ENCODE measurements at regions not wholly inside any gene's neighbourhood (a gene's known extent, or its start where the extent isn't known, plus 50 kb on each side); places are given as distances from the start of the nearest gene placed in this dataset.
"Not testable (repeated sequence)": the region's sequence is repeated elsewhere in the genome, so short reads cannot be mapped to it uniquely, and the experiment has no call there.

DNA sequence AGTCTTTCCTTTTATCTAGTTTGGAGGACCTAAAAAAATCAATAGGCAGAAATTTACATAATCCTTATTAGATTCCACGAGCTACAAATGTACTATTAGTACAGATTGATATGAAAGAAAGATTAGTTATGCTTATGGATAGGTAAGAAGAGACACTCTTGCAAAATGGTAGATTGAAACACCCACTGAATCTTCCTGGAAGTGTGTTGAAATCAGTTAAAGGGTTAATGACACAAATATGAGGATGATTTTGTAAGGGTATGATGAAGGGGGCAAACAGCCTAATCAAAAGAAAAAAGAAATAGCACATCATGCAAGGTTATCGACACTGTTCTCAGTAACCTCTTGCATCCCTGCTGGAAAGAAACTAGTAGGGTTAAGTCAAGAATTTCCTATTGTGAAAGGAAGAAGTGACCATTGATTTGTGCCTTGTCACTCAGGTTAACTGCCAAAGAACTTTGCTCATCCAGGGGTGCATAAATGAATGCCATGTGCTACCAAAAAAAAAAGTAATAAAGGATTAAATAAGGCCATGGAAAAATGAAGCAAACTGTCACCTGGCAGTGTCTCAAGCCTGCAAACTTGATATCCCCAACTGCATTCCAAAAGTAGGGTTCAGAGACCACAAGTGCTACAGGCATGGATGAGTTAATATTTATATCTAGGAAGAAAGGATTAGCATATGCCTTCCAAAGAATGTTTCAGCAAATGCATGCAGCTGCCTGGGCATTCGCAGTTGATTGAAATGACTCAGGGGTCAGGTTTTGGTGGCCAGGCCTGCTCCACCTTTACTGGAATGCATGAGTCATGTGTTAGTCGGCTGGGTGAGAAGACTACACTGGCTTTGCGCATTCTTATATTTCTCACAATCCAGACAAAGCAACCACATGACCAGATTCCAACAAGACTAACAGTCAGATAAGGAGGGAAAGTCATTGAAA lies 78.3 kb upstream of the ATXN3L start:
- DNase-seq (ENCODE audit: insufficient read length, low spot score) = no peak
- no peak for FAIRE-seq
- TF ChIP-seq POLR2A (IDR thresholded peaks at IDR 0.05; ENCODE audit: low read depth, low read length) (no peak), POLR2AphosphoS5 (IDR thresholded peaks at IDR 0.05; ENCODE audit: low read depth, low read length) (no peak), POU2F2 (IDR thresholded peaks at IDR 0.05; ENCODE audit: low read depth, low read length) (no peak), PAX5 (IDR thresholded peaks at IDR 0.05; ENCODE audit: insufficient read depth, low read length, severe bottlenecking) (no peak), SPI1 (IDR thresholded peaks at IDR 0.05; ENCODE audit: low read depth, low read length) (no peak), TAF1 (IDR thresholded peaks at IDR 0.05; ENCODE audit: low read depth, low read length) (no peak)

DNA sequence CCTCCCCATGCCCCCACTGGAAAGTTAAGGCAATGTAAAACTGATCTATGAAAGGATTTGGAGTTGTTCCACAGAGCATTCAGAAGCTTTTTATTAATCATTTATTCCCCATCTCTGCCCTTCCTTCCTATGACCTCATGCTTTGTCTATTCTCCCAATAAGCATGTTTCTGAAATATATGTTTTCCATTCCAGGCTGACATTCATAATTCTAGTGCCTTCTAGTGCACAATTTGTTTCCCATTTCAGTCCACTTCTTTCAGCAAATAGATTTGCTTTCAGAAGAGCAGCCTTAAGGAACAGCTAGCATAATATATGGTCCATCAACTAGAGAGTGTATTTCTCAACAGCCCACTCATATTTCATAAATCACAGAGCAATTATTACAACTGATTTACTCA lies 77.1 kb upstream of the ATXN3L start:
- TF ChIP-seq SPI1 (IDR thresholded peaks at IDR 0.05; ENCODE audit: low read depth, low read length) (no peak), POLR2AphosphoS5 (IDR thresholded peaks at IDR 0.05; ENCODE audit: low read depth, low read length) (no peak), PAX5 (IDR thresholded peaks at IDR 0.05; ENCODE audit: insufficient read depth, low read length, severe bottlenecking) (no peak), POU2F2 (IDR thresholded peaks at IDR 0.05; ENCODE audit: low read depth, low read length) (no peak), TAF1 (IDR thresholded peaks at IDR 0.05; ENCODE audit: low read depth, low read length) (no peak)
- FAIRE-seq = no peak
- DNase-seq (ENCODE audit: insufficient read length, low spot score) = no peak

DNA sequence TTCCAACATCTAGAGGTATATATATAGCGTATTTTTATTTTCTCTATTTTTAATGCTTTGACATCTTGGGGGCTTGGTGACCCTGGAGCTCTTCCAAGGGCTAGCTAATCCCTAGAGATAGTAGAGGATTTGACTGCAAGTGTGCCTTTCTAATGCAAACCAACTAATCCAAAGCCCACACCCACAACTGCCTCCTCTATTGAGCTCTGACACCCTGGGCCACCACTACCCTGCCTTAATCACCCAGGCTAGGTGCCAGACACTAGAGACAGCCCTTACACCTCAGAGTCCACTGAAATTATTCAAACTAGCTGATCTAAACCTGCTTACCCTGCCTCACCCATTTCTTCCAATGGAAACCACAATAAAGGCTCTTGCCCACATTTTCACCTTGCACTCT lies 69.6 kb upstream of the ATXN3L start:
- TF ChIP-seq PAX5 (IDR thresholded peaks at IDR 0.05; ENCODE audit: insufficient read depth, low read length, severe bottlenecking) (no peak), TAF1 (IDR thresholded peaks at IDR 0.05; ENCODE audit: low read depth, low read length) (no peak), POU2F2 (IDR thresholded peaks at IDR 0.05; ENCODE audit: low read depth, low read length) (no peak), POLR2A (IDR thresholded peaks at IDR 0.05; ENCODE audit: low read depth, low read length) (no peak), POLR2AphosphoS5 (IDR thresholded peaks at IDR 0.05; ENCODE audit: low read depth, low read length) (no peak), SPI1 (IDR thresholded peaks at IDR 0.05; ENCODE audit: low read depth, low read length) (no peak)

DNA sequence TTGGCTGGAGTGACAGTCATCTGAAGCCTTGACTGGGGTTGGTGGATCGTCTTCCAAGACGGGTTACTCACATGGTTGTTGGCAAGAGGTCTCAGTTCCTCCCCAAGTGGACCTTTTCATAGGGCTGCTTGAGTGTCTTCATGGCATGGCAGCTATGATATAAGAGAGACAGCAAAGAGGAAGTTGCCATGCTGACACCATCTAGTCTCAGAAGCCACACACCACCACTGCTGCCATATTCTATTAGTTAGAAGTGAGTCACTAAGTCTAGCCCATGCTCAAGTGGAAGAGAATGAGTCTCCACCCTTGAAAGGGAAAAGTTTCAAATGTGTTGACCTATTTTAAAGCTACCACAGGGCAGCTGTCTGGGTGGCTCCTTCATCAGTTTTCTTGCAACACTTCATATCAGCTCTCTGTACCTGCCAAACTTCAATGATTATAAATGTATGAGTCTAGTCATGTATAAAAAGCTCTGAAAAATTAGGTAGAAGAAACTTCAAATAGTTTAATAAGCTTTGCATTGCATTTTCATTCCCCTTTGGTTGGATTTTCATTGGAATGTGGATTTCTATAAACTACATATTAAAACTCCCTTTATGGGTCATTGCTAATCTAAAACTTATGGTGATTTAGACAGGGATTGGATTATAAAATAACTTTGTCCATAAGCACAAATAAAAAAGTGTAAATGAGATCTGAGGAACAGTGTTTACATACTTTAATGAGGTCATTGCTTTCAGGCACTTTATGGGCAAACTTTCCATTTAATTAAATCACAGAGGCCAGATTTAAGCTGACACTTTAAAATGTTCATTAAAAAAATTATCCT lies 68.0 kb upstream of the ATXN3L start:
- no peak for DNase-seq (ENCODE audit: insufficient read length, low spot score)
- FAIRE-seq = peak; percentile 72
- TF ChIP-seq POU2F2 (IDR thresholded peaks at IDR 0.05; ENCODE audit: low read depth, low read length) (no peak), TAF1 (IDR thresholded peaks at IDR 0.05; ENCODE audit: low read depth, low read length) (no peak), POLR2A (IDR thresholded peaks at IDR 0.05; ENCODE audit: low read depth, low read length) (no peak), SPI1 (IDR thresholded peaks at IDR 0.05; ENCODE audit: low read depth, low read length) (peak; percentile 53), POLR2AphosphoS5 (IDR thresholded peaks at IDR 0.05; ENCODE audit: low read depth, low read length) (no peak), PAX5 (IDR thresholded peaks at IDR 0.05; ENCODE audit: insufficient read depth, low read length, severe bottlenecking) (no peak)

More for the DNA sequence above, 69.6 kb upstream of the ATXN3L start:
- FAIRE-seq (no peak), DNase-seq (ENCODE audit: insufficient read length, low spot score) (no peak)

DNA sequence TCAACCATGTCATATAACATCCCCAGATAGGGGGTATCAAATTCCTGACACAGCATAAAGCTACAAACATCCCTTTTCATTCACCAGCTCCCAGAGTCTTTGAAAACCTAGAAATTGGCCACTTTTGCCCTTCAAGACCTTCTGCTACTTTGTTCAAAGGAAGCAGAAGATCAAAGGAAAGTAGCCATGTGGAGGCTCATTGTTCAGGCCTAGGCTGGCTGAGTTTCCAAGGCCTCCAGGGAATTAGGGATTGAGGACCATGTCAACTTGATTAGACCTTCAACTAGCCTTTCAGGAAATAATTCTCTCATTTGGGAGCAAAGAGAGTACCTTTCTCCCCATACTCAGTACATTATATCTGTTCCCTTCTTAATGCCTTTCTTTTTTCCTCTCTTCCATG lies 66.8 kb upstream of the ATXN3L start:
- TF ChIP-seq POLR2A (IDR thresholded peaks at IDR 0.05; ENCODE audit: low read depth, low read length) = no peak
- TF ChIP-seq TAF1 (IDR thresholded peaks at IDR 0.05; ENCODE audit: low read depth, low read length) = no peak
- no peak for FAIRE-seq
- no peak for DNase-seq (ENCODE audit: insufficient read length, low spot score)

DNA sequence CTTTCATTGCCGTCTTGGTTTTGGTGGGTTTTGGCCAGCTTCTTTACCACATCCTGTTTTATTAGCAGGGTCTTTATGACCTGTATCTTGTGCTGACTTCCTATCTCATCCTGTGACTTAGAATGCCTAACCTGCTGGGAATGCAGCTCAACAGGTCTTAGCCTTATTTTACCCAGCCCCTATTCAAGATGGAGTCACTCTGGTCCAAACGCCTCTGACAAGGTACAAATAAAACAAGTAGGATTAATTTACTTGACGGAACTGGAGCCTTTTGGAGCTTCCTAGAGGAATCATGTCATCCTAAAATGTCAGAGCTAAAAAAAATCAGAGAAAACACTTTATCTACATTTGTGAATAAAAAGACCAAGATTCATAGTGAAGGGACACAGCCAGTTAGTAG lies 66.2 kb upstream of the ATXN3L start:
- peak; percentile 87 for FAIRE-seq
- no peak for TF ChIP-seq SPI1 (IDR thresholded peaks at IDR 0.05; ENCODE audit: low read depth, low read length)
- no peak for TF ChIP-seq TAF1 (IDR thresholded peaks at IDR 0.05; ENCODE audit: low read depth, low read length)
- TF ChIP-seq POLR2A (IDR thresholded peaks at IDR 0.05; ENCODE audit: low read depth, low read length) = no peak
- TF ChIP-seq PAX5 (IDR thresholded peaks at IDR 0.05; ENCODE audit: insufficient read depth, low read length, severe bottlenecking) = no peak
- TF ChIP-seq POLR2AphosphoS5 (IDR thresholded peaks at IDR 0.05; ENCODE audit: low read depth, low read length) = no peak
- no peak for TF ChIP-seq POU2F2 (IDR thresholded peaks at IDR 0.05; ENCODE audit: low read depth, low read length)
- DNase-seq (ENCODE audit: insufficient read length, low spot score) = no peak

DNA sequence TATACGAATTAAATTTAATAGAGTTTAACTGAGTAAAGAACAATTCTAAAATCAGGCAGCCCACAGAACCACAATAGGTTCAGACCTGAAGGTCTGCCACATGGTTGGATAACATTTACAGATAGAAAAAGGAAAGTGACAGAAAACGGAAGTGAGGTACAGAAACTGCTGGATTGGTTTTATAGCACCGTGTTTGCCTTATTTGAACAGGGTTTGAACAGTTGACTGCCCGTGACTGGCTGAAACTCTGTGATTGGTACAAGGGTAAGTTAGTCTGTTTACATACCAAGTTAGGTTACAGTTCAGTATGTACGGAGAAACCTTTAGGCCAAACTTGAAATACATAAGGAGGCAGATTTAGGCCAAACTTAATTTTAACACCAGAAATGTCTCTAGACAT lies 64.1 kb upstream of the ATXN3L start:
- DNase-seq (ENCODE audit: insufficient read length, low spot score) (no peak), FAIRE-seq (peak; percentile 87)
- TF ChIP-seq POU2F2 (IDR thresholded peaks at IDR 0.05; ENCODE audit: low read depth, low read length) = no peak
- TF ChIP-seq PAX5 (IDR thresholded peaks at IDR 0.05; ENCODE audit: insufficient read depth, low read length, severe bottlenecking) = no peak
- TF ChIP-seq TAF1 (IDR thresholded peaks at IDR 0.05; ENCODE audit: low read depth, low read length) = no peak
- TF ChIP-seq POLR2AphosphoS5 (IDR thresholded peaks at IDR 0.05; ENCODE audit: low read depth, low read length) = no peak
- no peak for TF ChIP-seq POLR2A (IDR thresholded peaks at IDR 0.05; ENCODE audit: low read depth, low read length)
- peak; percentile 77 for TF ChIP-seq SPI1 (IDR thresholded peaks at IDR 0.05; ENCODE audit: low read depth, low read length)

DNA sequence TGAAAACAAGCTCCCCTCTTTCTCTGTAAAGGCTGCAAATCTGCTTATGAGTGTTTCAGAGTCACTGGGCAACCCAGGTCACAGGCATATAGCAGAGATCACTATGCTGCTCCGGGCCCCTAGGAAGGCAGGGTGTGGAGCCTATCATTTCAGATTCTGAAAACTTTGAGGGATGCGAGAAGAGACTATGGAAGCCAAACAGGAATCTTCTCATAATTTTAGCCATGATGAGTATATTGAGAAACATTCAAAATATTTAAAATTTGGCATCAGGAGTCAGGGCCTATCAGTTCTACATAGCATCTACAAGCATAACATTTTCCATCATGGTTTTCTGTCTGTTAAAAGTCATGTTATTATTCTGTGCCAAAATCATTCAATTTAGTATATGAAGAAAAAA lies 61.7 kb upstream of the ATXN3L start:
- DNase-seq (ENCODE audit: insufficient read length, low spot score) = no peak
- FAIRE-seq = no peak
- TF ChIP-seq POLR2A (IDR thresholded peaks at IDR 0.05; ENCODE audit: low read depth, low read length) (no peak), POLR2AphosphoS5 (IDR thresholded peaks at IDR 0.05; ENCODE audit: low read depth, low read length) (no peak), PAX5 (IDR thresholded peaks at IDR 0.05; ENCODE audit: insufficient read depth, low read length, severe bottlenecking) (no peak), TAF1 (IDR thresholded peaks at IDR 0.05; ENCODE audit: low read depth, low read length) (no peak), POU2F2 (IDR thresholded peaks at IDR 0.05; ENCODE audit: low read depth, low read length) (no peak), SPI1 (IDR thresholded peaks at IDR 0.05; ENCODE audit: low read depth, low read length) (no peak)

DNA sequence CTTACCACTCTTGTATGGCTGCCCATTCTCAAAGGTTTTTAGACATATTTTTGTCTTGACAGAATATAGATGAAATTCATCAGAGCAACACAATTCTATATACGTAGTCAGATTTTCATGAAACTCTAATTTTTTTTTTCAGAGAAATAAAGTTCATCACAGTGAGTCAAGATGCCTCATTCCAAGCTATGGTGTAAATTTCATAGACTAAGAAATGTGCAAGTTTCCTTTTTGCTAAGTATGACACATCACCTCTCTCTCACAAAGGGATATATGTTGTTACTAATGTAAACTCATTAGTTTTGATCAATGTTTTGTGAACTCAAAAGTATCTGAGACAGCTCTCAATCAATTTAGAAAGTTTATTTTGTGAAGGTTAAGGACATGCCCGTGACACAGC lies 60.4 kb upstream of the ATXN3L start:
- DNase-seq (ENCODE audit: insufficient read length, low spot score) = no peak
- peak; percentile 81 for FAIRE-seq
- TF ChIP-seq TAF1 (IDR thresholded peaks at IDR 0.05; ENCODE audit: low read depth, low read length) (no peak), POU2F2 (IDR thresholded peaks at IDR 0.05; ENCODE audit: low read depth, low read length) (no peak), POLR2A (IDR thresholded peaks at IDR 0.05; ENCODE audit: low read depth, low read length) (no peak), SPI1 (IDR thresholded peaks at IDR 0.05; ENCODE audit: low read depth, low read length) (no peak), POLR2AphosphoS5 (IDR thresholded peaks at IDR 0.05; ENCODE audit: low read depth, low read length) (no peak), PAX5 (IDR thresholded peaks at IDR 0.05; ENCODE audit: insufficient read depth, low read length, severe bottlenecking) (no peak)

DNA sequence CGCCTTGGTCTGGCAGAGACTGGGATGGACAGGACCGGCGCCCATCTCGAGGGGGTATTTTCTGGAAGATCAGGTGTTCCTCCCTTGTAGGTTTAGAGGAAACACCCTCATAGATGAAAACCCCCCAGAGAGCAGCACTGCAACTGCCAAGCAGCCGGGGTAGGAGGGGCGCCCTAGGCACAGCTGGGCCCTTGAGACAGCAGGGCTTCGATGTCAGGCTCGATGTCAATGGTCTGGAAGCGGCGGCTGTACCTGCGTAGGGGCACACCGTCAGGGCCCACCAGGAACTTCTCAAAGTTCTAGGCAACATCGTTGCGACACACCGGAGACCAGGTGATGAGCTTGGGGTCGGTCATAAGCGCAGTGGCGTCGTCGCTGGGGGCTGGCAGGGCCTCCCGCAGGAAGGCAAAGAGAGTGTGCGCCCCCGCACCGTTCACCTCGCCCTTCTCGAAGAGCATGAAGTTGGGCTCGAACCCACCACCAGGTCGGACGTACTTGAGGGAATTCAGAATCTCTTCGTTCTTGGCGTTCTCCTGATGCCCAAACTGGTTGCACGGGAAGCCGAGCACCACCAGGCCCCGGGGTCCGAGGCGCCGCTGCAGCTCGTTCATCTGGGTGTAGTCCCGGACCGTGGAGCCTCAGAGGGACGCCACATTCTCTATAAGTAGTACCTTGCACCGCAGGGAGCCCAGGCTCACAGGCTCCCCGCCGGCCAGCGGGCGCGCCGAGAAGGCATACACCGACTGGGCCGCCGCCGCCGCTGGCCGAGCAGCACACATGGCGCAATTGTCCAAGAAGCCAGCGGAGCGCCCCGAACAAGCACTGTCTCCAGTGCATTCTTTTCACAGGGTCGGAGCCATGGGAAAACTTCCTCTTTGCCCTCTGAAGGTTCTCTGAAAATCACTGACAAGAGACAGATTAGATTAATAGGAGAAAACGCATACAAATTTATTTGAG lies 59.0 kb upstream of the ATXN3L start:
- FAIRE-seq = peak; percentile 80
- DNase-seq (ENCODE audit: insufficient read length, low spot score) = not testable (repeated sequence)
